ENCODE measurements at regions not wholly inside any gene's neighbourhood (a gene's known extent, or its start where the extent isn't known, plus 50 kb on each side); places are given as distances from the start of the nearest gene placed in this dataset.
"Not testable (repeated sequence)": the region's sequence is repeated elsewhere in the genome, so short reads cannot be mapped to it uniquely, and the experiment has no call there.

- not testable (repeated sequence) for TF ChIP-seq POLR2AphosphoS5, CTCF (IDR thresholded peaks at IDR 0.05)
Observed at GRCh38 chr4:189586908-189587632, 353.6 kb upstream of the FRG1 start.
